OCI-LY7 (cell line): ENCODE measurements at regions not wholly inside any gene's neighbourhood (a gene's known extent, or its start where the extent isn't known, plus 50 kb on each side); places are given as distances from the start of the nearest gene placed in this dataset.
A peak's percentile ranks its signal among the peaks of the same experiment; 100 is the strongest.

ENCODE experiments used
- BruUV-seq: library from RNA; stranded (reverse); fragments of 400-500 nt; replicated peaks from 2 replicates; lab custom pipeline; 2021; lab: Mats Ljungman, UMichigan
- CTCF ChIA-PET: fragments of 300-600 bp; sonication (Branson Sonifier 250); formaldehyde crosslinking; loops from one replicate; lab custom pipeline; 2022; ENCODE audit warnings: antibody characterized with exemption; ENCODE audit not compliant: unreplicated experiment; lab: Charles Lee
- POLR2A ChIA-PET: fragments of 300-600 bp; sonication (Branson Sonifier 250); formaldehyde crosslinking; loops from one replicate; lab custom pipeline; 2022; ENCODE audit warnings: antibody characterized with exemption; lab: Charles Lee
- DNase-seq: peaks from one replicate; pipeline ENCODE4 v3.0.0-alpha.2; 2015; ENCODE audit warnings: low spot score
- H2AFZ ChIP-seq: fragments of 200-600 bp; sonication (generic), shearing (Covaris generic); 2 replicates; pipeline ENCODE4 v1.6.1; 2014; ENCODE audit warnings: mild to moderate bottlenecking, antibody characterized with exemption, low read length, moderate library complexity
- H3K27ac ChIP-seq: fragments of 200-600 bp; sonication (generic); 2 replicates; pipeline ENCODE4 v1.5.1; 2014; ENCODE audit warnings: mixed run types, low read depth, mild to moderate bottlenecking, moderate library complexity, low read length, inconsistent platforms; ENCODE audit not compliant: poor library complexity, severe bottlenecking
- H3K36me3 ChIP-seq: fragments of 200-600 bp; sonication (generic); 2 replicates; pipeline ENCODE4 v1.6.1; 2014; ENCODE audit warnings: mild to moderate bottlenecking, antibody characterized with exemption, low read length, moderate library complexity, mixed read lengths; ENCODE audit not compliant: insufficient read depth
- H3K4me1 ChIP-seq: fragments of 200-600 bp; sonication (generic); 2 replicates; pipeline ENCODE4 v1.5.1; 2014; ENCODE audit warnings: mild to moderate bottlenecking, low read length; ENCODE audit not compliant: insufficient read depth, poor library complexity, severe bottlenecking
- H3K4me2 ChIP-seq: fragments of 200-600 bp; sonication (generic); 2 replicates; pipeline ENCODE4 v1.6.1; 2014; ENCODE audit warnings: mild to moderate bottlenecking, low read length
- H3K4me3 ChIP-seq: fragments of 200-600 bp; sonication (generic); 2 replicates; pipeline ENCODE4 v1.5.1; 2014; ENCODE audit warnings: mild to moderate bottlenecking, low read depth, low read length; ENCODE audit not compliant: poor library complexity, severe bottlenecking
- H3K79me2 ChIP-seq: fragments of 200-600 bp; sonication (generic); 2 replicates; pipeline ENCODE4 v1.6.1; 2016; ENCODE audit warnings: low read depth, mild to moderate bottlenecking, low read length, moderate library complexity, mixed read lengths; ENCODE audit not compliant: insufficient read depth
- H3K9me2 ChIP-seq: fragments of 200-600 bp; sonication (generic); 2 replicates; pipeline ENCODE4 v1.6.1; 2016; ENCODE audit warnings: mild to moderate bottlenecking, low read length, mixed read lengths; ENCODE audit not compliant: insufficient read depth
- H3K9me3 ChIP-seq: fragments of 200-600 bp; sonication (generic); 2 replicates; pipeline ENCODE4 v1.6.1; 2014; ENCODE audit warnings: mild to moderate bottlenecking, mixed run types, low read length, mixed read lengths
- H4K20me1 ChIP-seq: fragments of 200-600 bp; sonication (generic); 2 replicates; pipeline ENCODE4 v1.6.1; 2014; ENCODE audit warnings: mild to moderate bottlenecking, antibody characterized with exemption, low read length, moderate library complexity, mixed read lengths; ENCODE audit not compliant: insufficient read depth
- EZH2phosphoT487 ChIP-seq: fragments of 200-600 bp; sonication (generic); IDR thresholded peaks from 2 replicates; pipeline ENCODE4 v1.6.1; 2018; ENCODE audit warnings: low read depth, borderline replicate concordance, mild to moderate bottlenecking, mixed run types, antibody characterized with exemption, low read length, moderate library complexity, mixed read lengths
- intact Hi-C: fragments of 100-400 bp; cut with micrococcal nuclease; formaldehyde crosslinking; loops from one replicate; pipeline ENCODE4 v1.10.0; 2022; ENCODE audit not compliant: unreplicated experiment
- TF ChIP-seq, protein P1 (sequence below): fragments of 200-600 bp; sonication (generic); conservative IDR thresholded peaks from 2 replicates; pipeline ENCODE4 v1.5.1; 2014; ENCODE audit warnings: mild to moderate bottlenecking, antibody characterized with exemption, low read length, moderate library complexity, mixed read lengths

DNA sequence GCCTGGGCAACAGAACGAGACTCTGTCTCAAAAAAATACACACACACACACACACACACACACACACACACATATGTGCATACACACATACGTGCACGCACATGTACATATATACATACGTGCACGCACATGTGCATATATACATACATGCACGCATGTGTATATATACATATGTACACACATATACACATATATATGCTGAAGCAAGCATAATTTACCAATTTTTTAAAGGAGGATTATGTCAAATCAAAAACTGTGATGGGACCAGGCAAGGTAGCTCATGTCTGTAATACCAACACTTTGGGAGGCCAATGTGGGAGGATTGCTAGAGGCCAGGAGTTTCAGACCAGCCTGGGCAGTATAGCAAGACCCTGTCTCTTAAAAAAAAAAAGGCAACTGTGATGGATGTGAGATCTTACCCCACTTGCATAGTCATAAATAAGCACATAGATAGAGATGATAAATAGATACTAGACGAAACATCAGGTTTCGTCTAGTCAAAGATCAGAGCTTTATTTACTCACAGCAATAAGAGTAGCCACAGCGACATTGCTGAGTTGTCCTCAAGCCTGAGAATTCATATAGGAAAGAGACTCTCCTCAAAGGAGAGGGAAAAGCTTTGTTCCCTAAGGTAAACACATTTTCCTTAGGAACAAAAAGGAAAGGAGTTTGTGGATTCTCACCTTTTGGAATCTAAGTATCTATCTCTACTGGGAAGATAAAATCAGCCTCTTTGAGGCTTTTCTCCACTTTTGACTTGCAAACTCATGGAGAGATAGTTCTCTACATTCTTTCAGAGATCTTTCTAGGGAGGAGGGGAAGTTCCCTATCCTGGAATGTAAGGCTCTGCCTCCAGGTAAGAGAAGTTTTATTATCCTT, 74.7 kb upstream of the AMN1 start:
- H3K27ac ChIP-seq, result no peak overlapping the region
- H3K9me2 ChIP-seq, result no peaks in the 10 kb centered on the region
- no peak for DNase-seq
- no peak overlapping the region for H3K4me2 ChIP-seq
- CTCF ChIA-PET, result interaction anchor here (0.6 kb wide), 1 partner anchor 19 kb away, joined by 3 read pairs; no protein-coding TSS in a partner anchor
- BruUV-seq, result no TSS peak
- H3K79me2 ChIP-seq, result no peaks in the 10 kb centered on the region
- H4K20me1 ChIP-seq, result no peaks in the 10 kb centered on the region
- H2AFZ ChIP-seq, result 0 out of 2 replicates have a peak overlapping the region, but pooled peaks have one; percentile 13
- no peaks in the 10 kb centered on the region for H3K36me3 ChIP-seq
- H3K4me3 ChIP-seq, result no peak overlapping the region
- no peaks in the 10 kb centered on the region for H3K9me3 ChIP-seq
- POLR2A ChIA-PET, result no interaction called here
- intact Hi-C loops, result no loop called here
- H3K4me1 ChIP-seq, result peaks cover 9% of the 10 kb centered on the region
- TF ChIP-seq EZH2phosphoT487, result no peak
- TF ChIP-seq, protein P1, sequence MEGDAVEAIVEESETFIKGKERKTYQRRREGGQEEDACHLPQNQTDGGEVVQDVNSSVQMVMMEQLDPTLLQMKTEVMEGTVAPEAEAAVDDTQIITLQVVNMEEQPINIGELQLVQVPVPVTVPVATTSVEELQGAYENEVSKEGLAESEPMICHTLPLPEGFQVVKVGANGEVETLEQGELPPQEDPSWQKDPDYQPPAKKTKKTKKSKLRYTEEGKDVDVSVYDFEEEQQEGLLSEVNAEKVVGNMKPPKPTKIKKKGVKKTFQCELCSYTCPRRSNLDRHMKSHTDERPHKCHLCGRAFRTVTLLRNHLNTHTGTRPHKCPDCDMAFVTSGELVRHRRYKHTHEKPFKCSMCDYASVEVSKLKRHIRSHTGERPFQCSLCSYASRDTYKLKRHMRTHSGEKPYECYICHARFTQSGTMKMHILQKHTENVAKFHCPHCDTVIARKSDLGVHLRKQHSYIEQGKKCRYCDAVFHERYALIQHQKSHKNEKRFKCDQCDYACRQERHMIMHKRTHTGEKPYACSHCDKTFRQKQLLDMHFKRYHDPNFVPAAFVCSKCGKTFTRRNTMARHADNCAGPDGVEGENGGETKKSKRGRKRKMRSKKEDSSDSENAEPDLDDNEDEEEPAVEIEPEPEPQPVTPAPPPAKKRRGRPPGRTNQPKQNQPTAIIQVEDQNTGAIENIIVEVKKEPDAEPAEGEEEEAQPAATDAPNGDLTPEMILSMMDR, result no peak

DNA sequence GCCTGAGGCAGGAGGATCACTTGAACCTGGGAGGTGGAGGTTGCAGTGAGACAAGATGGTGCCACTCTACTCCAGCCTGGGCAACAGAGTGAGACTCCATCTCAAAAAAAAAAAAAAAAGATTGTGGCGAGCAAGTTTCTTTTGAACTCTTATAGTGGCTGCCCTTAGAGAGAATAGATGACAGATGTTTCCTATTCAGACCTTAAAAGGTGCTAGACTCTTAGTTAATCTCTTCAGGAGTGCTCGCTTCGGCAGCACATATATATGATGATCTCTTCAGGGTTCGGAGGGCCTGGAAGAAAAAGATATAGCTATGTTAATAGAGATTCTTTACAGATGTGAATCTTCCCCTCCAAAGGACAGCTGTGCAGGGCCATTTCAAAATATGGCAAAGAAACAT, 73.1 kb upstream of the AMN1 start:
- H2AFZ ChIP-seq, result no peak overlapping the region
- no peaks in the 10 kb centered on the region for H3K9me2 ChIP-seq
- H3K9me3 ChIP-seq, result no peaks in the 10 kb centered on the region
- BruUV-seq, result no TSS peak
- ChIA-PET CTCF (no interaction called here), POLR2A (interaction anchor here (0.8 to 1.2 kb wide), 4 partner anchors 11 to 95 kb away, joined by 3 to 4 read pairs (median 3); no protein-coding TSS in a partner anchor)
- no peaks in the 10 kb centered on the region for H3K4me1 ChIP-seq
- H3K79me2 ChIP-seq, result no peaks in the 10 kb centered on the region
- no peak for TF ChIP-seq EZH2phosphoT487
- no peaks in the 10 kb centered on the region for H3K36me3 ChIP-seq
- no peak overlapping the region for H3K4me3 ChIP-seq
- DNase-seq, result no peak
- H3K27ac ChIP-seq, result no peak overlapping the region
- intact Hi-C loops, result no loop called here
- no peaks in the 10 kb centered on the region for H4K20me1 ChIP-seq
- H3K4me2 ChIP-seq, result no peak overlapping the region

DNA sequence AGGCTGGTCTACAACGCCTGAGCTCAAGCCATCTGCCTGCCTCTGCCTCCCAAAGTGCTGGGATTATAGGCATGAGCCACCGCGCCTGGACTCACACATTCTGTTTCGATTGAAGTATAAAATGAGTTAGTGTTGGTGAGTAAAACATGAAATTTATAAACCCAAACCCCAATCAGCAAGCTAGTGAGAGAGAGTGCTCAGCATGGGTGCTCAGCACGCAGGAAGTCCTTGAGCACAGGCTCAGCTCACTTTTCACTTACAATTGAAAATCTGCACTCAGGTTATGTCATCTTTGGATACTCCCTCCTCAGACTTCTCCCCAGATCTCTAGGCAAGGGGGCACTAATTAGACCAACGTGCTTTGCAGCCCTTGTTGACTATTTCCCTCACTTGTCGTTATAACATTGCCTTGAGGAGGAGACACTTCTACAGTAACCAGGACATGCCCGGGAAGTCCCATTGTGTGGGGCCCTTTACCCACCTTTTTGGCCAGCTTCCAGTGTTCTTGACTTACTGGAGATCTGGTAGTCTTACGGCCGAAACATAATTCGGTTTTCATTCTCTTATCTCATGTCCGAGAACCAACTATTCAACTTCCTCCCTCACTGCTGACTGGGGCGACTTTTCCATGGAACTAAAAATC, 68.5 kb upstream of the AMN1 start:
- H3K27ac ChIP-seq, result no peak overlapping the region
- no peaks in the 10 kb centered on the region for H3K9me3 ChIP-seq
- no peaks in the 10 kb centered on the region for H3K9me2 ChIP-seq
- TF ChIP-seq EZH2phosphoT487, result no peak
- TF ChIP-seq, protein P1, result no peak
- intact Hi-C loops, result no loop called here
- H4K20me1 ChIP-seq, result no peaks in the 10 kb centered on the region
- CTCF ChIA-PET, result no interaction called here
- no peak for DNase-seq
- no TSS peak for BruUV-seq
- H3K4me1 ChIP-seq, result no peaks in the 10 kb centered on the region
- H3K4me3 ChIP-seq, result no peak overlapping the region
- POLR2A ChIA-PET, result no interaction called here
- no peak overlapping the region for H3K4me2 ChIP-seq
- H3K79me2 ChIP-seq, result no peaks in the 10 kb centered on the region
- no peaks in the 10 kb centered on the region for H3K36me3 ChIP-seq
- no peak overlapping the region for H2AFZ ChIP-seq
